ENCODE measurements at regions not wholly inside any gene's neighbourhood (a gene's known extent, or its start where the extent isn't known, plus 50 kb on each side); places are given as distances from the start of the nearest gene placed in this dataset.
A peak's percentile ranks its signal among the peaks of the same experiment; 100 is the strongest.
"Not testable (repeated sequence)": the region's sequence is repeated elsewhere in the genome, so short reads cannot be mapped to it uniquely, and the experiment has no call there.

GRCh38 chr9:104992659-104993058, 64.7 kb upstream of the ABCA1 start:
- Histone ChIP-seq H3K4me1 (ENCODE audit: control insufficient read depth, insufficient read depth, low read length) (peaks cover 32% of the 10 kb centered on the region), H3K27me3 (ENCODE audit: control insufficient read depth, insufficient read depth, low read length) (peaks cover 35% of the 10 kb centered on the region), H3K36me3 (ENCODE audit: control insufficient read depth, insufficient read depth, low read length) (no peaks in the 10 kb centered on the region), H3K9ac (ENCODE audit: low read depth, low read length) (no peak overlapping the region), H3K4me3 (ENCODE audit: low read depth, low read length) (peak overlapping the region; percentile 36; the same call in 1 of the 2 replicates), H3K27ac (ENCODE audit: low read depth, low read length) (peak overlapping the region; percentile 96), H3K9me3 (ENCODE audit: control insufficient read depth, insufficient read depth, low read length) (no peaks in the 10 kb centered on the region)

DNA sequence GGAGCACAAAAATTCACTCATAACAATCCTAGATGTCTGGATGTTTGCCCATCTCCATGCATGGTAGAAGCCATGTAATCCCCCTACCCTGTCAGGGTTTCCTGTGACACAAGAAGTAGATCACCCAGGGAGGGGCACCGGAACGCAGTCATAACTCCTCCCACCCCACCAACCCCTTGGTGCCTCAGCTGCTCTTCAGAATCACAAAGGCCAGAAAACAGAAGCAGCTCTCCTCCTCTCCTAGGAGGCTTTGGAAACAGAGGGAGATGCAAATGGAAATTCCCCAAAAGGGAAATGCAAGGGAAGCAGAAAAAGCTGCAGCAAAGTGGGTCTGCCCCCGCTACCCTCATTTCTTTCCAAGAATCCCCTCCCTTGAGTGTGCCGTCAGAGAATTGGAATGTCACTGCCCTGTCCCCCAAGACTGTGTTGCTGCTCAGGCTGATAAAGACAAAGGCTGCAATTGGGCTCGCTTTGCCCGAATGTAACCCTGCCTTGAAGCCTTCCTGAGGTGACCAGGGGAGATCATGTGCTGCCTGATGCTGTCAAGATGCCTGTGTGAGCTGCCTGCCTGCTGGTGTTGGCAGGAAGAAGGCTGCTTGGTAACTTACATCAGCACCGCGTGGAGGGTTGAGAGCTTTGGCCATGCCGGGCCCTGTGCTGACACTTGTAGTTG, 65.5 kb upstream of the ABCA1 start:
- no peaks in the 10 kb centered on the region for H3K9me3 ChIP-seq (ENCODE audit: control insufficient read depth, insufficient read depth, low read length)
- H3K27me3 ChIP-seq (ENCODE audit: control insufficient read depth, insufficient read depth, low read length) = peaks cover 35% of the 10 kb centered on the region
- H3K9ac ChIP-seq (ENCODE audit: low read depth, low read length) = peak overlapping the region; percentile 80
- peak overlapping the region; percentile 96 for H3K27ac ChIP-seq (ENCODE audit: low read depth, low read length)
- H3K4me1 ChIP-seq (ENCODE audit: control insufficient read depth, insufficient read depth, low read length) = peaks cover 35% of the 10 kb centered on the region
- no peaks in the 10 kb centered on the region for H3K36me3 ChIP-seq (ENCODE audit: control insufficient read depth, insufficient read depth, low read length)
- peak overlapping the region; percentile 50 for H3K4me3 ChIP-seq (ENCODE audit: low read depth, low read length)

DNA sequence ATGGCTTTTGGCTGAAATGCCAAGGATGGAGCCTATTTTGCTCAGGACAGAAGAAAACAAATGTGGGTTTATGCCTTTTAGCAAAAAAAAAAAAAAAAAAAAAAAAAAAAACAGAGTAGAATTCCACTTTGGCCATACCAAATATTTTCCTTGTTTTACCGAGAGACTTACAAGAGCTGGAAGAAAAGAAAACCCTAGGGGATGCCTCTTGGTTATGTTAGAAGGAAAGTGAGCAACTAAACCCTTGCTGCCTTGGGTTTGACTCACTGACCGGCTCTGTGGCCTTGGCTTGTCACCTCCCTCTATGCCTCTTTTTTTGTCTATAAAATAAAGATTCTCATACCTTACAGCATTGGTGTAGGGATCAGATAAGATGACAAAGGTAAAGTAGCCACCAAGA, 69.6 kb upstream of the ABCA1 start:
- Histone ChIP-seq H3K9ac (ENCODE audit: low read depth, low read length) (no peak overlapping the region), H3K36me3 (ENCODE audit: control insufficient read depth, insufficient read depth, low read length) (no peaks in the 10 kb centered on the region), H3K4me1 (ENCODE audit: control insufficient read depth, insufficient read depth, low read length) (peaks cover 20% of the 10 kb centered on the region), H3K27ac (ENCODE audit: low read depth, low read length) (no peak overlapping the region), H3K9me3 (ENCODE audit: control insufficient read depth, insufficient read depth, low read length) (no peaks in the 10 kb centered on the region), H3K4me3 (ENCODE audit: low read depth, low read length) (no peak overlapping the region), H3K27me3 (ENCODE audit: control insufficient read depth, insufficient read depth, low read length) (peaks cover 3% of the 10 kb centered on the region)

- no peaks in the 10 kb centered on the region for H3K36me3 ChIP-seq (ENCODE audit: control insufficient read depth, insufficient read depth, low read length)
- H3K27me3 ChIP-seq (ENCODE audit: control insufficient read depth, insufficient read depth, low read length) = no peaks in the 10 kb centered on the region
- H3K9me3 ChIP-seq (ENCODE audit: control insufficient read depth, insufficient read depth, low read length) = no peaks in the 10 kb centered on the region
- H3K27ac ChIP-seq (ENCODE audit: low read depth, low read length) = no peak overlapping the region
- H3K4me3 ChIP-seq (ENCODE audit: low read depth, low read length) = no peak overlapping the region
- no peak overlapping the region for H3K9ac ChIP-seq (ENCODE audit: low read depth, low read length)
- H3K4me1 ChIP-seq (ENCODE audit: control insufficient read depth, insufficient read depth, low read length) = peaks cover 6% of the 10 kb centered on the region
Measured at GRCh38 chr9:104999136-104999535, 71.2 kb upstream of the ABCA1 start.

GRCh38 chr9:105000529-105000928, 72.6 kb upstream of the ABCA1 start:
- not testable (repeated sequence) for H3K4me1 ChIP-seq (ENCODE audit: control insufficient read depth, insufficient read depth, low read length); H3K9me3 ChIP-seq (ENCODE audit: control insufficient read depth, insufficient read depth, low read length); H3K4me3 ChIP-seq (ENCODE audit: low read depth, low read length); H3K27me3 ChIP-seq (ENCODE audit: control insufficient read depth, insufficient read depth, low read length); H3K36me3 ChIP-seq (ENCODE audit: control insufficient read depth, insufficient read depth, low read length); H3K9ac ChIP-seq (ENCODE audit: low read depth, low read length); H3K27ac ChIP-seq (ENCODE audit: low read depth, low read length)

GRCh38 chr9:105004466-105005090, 76.6 kb upstream of the ABCA1 start:
- no peaks in the 10 kb centered on the region for H3K9me3 ChIP-seq (ENCODE audit: control insufficient read depth, insufficient read depth, low read length)
- no peaks in the 10 kb centered on the region for H3K27me3 ChIP-seq (ENCODE audit: control insufficient read depth, insufficient read depth, low read length)
- H3K36me3 ChIP-seq (ENCODE audit: control insufficient read depth, insufficient read depth, low read length) = no peaks in the 10 kb centered on the region
- no peak overlapping the region for H3K27ac ChIP-seq (ENCODE audit: low read depth, low read length)
- H3K4me3 ChIP-seq (ENCODE audit: low read depth, low read length) = no peak overlapping the region
- no peak overlapping the region for H3K9ac ChIP-seq (ENCODE audit: low read depth, low read length)
- H3K4me1 ChIP-seq (ENCODE audit: control insufficient read depth, insufficient read depth, low read length) = no peaks in the 10 kb centered on the region

GRCh38 chr9:105005186-105005585, 77.2 kb upstream of the ABCA1 start:
- H3K27ac ChIP-seq (ENCODE audit: low read depth, low read length) = no peak overlapping the region
- H3K9ac ChIP-seq (ENCODE audit: low read depth, low read length) = no peak overlapping the region
- H3K36me3 ChIP-seq (ENCODE audit: control insufficient read depth, insufficient read depth, low read length) = no peaks in the 10 kb centered on the region

DNA sequence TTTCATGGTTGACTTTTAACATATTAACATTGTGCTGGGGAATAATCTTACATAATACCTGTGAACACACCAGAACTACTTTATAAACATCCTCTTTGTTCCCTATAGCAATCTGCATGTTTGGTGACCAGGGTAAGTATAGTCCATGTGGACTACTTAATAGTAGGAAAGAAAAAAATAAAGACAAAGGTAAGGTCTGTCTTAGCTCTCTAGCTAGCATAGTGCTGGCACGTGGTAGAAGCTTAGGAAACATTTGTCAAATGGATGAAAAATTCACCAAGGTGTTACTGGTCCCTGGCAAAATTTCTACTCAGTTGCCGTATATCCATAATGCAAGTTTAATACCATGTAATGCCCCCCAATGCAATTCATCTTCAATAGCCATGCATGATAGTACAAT, 78.6 kb upstream of the ABCA1 start:
- no peak overlapping the region for H3K27ac ChIP-seq (ENCODE audit: low read depth, low read length)
- no peaks in the 10 kb centered on the region for H3K27me3 ChIP-seq (ENCODE audit: control insufficient read depth, insufficient read depth, low read length)
- H3K9me3 ChIP-seq (ENCODE audit: control insufficient read depth, insufficient read depth, low read length) = no peaks in the 10 kb centered on the region

More at GRCh38 chr9:105005186-105005585, 77.2 kb upstream of the ABCA1 start:
- Histone ChIP-seq H3K27me3 (ENCODE audit: control insufficient read depth, insufficient read depth, low read length) (no peaks in the 10 kb centered on the region), H3K9me3 (ENCODE audit: control insufficient read depth, insufficient read depth, low read length) (no peaks in the 10 kb centered on the region), H3K4me1 (ENCODE audit: control insufficient read depth, insufficient read depth, low read length) (no peaks in the 10 kb centered on the region), H3K4me3 (ENCODE audit: low read depth, low read length) (no peak overlapping the region)

DNA sequence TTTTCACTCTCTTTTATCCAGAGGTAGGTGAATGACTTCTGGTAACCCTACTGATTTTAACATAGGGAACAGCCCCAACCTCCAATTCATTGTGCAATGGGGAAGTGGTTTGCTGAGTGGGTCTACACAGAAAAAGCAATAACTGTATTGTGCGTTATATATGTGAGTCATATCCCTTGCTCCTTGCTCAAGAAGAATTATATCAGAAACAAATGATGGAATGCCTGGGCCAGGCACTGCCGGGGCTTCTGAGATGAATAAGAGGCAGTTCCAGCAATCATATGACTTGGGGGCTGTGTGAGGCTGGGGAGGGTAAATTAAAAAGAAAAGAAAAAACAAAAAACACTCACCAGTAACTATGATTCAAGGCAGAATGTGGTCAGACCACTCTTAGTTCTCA, 79.2 kb upstream of the ABCA1 start:
- no peaks in the 10 kb centered on the region for H3K36me3 ChIP-seq (ENCODE audit: control insufficient read depth, insufficient read depth, low read length)
- no peaks in the 10 kb centered on the region for H3K9me3 ChIP-seq (ENCODE audit: control insufficient read depth, insufficient read depth, low read length)
- no peak overlapping the region for H3K4me3 ChIP-seq (ENCODE audit: low read depth, low read length)
- no peaks in the 10 kb centered on the region for H3K27me3 ChIP-seq (ENCODE audit: control insufficient read depth, insufficient read depth, low read length)
- H3K4me1 ChIP-seq (ENCODE audit: control insufficient read depth, insufficient read depth, low read length) = no peaks in the 10 kb centered on the region
- H3K27ac ChIP-seq (ENCODE audit: low read depth, low read length) = no peak overlapping the region
- no peak overlapping the region for H3K9ac ChIP-seq (ENCODE audit: low read depth, low read length)

More for the DNA sequence above, 78.6 kb upstream of the ABCA1 start:
- no peak overlapping the region for H3K9ac ChIP-seq (ENCODE audit: low read depth, low read length)
- H3K36me3 ChIP-seq (ENCODE audit: control insufficient read depth, insufficient read depth, low read length) = no peaks in the 10 kb centered on the region
- no peaks in the 10 kb centered on the region for H3K4me1 ChIP-seq (ENCODE audit: control insufficient read depth, insufficient read depth, low read length)
- H3K4me3 ChIP-seq (ENCODE audit: low read depth, low read length) = no peak overlapping the region

DNA sequence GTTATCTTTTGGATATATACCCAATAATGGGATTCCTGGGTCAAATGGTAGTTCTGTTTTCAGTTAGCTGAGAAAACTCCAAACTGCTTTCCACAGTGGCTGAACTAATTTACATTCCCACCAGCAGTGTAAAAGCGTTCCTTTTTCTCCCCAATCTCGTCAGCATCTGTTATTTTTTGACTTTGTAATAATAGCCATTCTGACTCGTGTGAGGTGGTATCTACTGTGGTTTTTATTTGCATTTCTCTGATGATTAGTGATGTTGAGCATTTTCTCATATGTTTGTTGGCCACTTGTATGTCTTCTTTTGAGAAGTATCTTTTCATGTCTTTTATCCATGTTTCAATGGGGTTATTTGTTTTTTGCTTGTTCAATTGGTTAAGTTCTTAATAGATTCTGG, 82.1 kb upstream of the ABCA1 start:
- not testable (repeated sequence) for H3K4me1 ChIP-seq (ENCODE audit: control insufficient read depth, insufficient read depth, low read length); H3K9me3 ChIP-seq (ENCODE audit: control insufficient read depth, insufficient read depth, low read length); H3K27me3 ChIP-seq (ENCODE audit: control insufficient read depth, insufficient read depth, low read length); H3K36me3 ChIP-seq (ENCODE audit: control insufficient read depth, insufficient read depth, low read length); H3K27ac ChIP-seq (ENCODE audit: low read depth, low read length); H3K9ac ChIP-seq (ENCODE audit: low read depth, low read length); H3K4me3 ChIP-seq (ENCODE audit: low read depth, low read length)

- Histone ChIP-seq H3K36me3 (ENCODE audit: control insufficient read depth, insufficient read depth, low read length) (no peaks in the 10 kb centered on the region), H3K27ac (ENCODE audit: low read depth, low read length) (no peak overlapping the region), H3K9ac (ENCODE audit: low read depth, low read length) (no peak overlapping the region), H3K4me3 (ENCODE audit: low read depth, low read length) (no peak overlapping the region), H3K4me1 (ENCODE audit: control insufficient read depth, insufficient read depth, low read length) (no peaks in the 10 kb centered on the region), H3K27me3 (ENCODE audit: control insufficient read depth, insufficient read depth, low read length) (no peaks in the 10 kb centered on the region), H3K9me3 (ENCODE audit: control insufficient read depth, insufficient read depth, low read length) (no peaks in the 10 kb centered on the region)
Measured at GRCh38 chr9:105021917-105022316, 94.0 kb upstream of the ABCA1 start.
